ENCODE measurements at regions not wholly inside any gene's neighbourhood (a gene's known extent, or its start where the extent isn't known, plus 50 kb on each side); places are given as distances from the start of the nearest gene placed in this dataset.
"Not testable (repeated sequence)": the region's sequence is repeated elsewhere in the genome, so short reads cannot be mapped to it uniquely, and the experiment has no call there.

GRCh38 chr2:234559609-234560008 is 62.7 kb upstream of the ARL4C start:
- no peak overlapping the region for H3K56ac ChIP-seq (ENCODE audit: low read length)
- no peaks in the 10 kb centered on the region for H3K79me2 ChIP-seq (ENCODE audit: control insufficient read depth, insufficient read depth, low read length)
- H3K9ac ChIP-seq (ENCODE audit: low read length): no peak overlapping the region
- no peak for DNase-seq
- no peak overlapping the region for H2AK5ac ChIP-seq (ENCODE audit: low read length)
- no peaks in the 10 kb centered on the region for H3K27me3 ChIP-seq (ENCODE audit: insufficient read depth, low read length, poor library complexity)
- H3K4me2 ChIP-seq (ENCODE audit: low read length): no peak overlapping the region
- no peak overlapping the region for H2BK5ac ChIP-seq (ENCODE audit: low read length)
- WGBS (ENCODE audit: extremely low coverage, insufficient coverage, low lambda C conversion rate): no CpG with 5 or more reads among the region's 5 CpGs
- no peak overlapping the region for H4K8ac ChIP-seq (ENCODE audit: low read depth, low read length)
- H3K4ac ChIP-seq (ENCODE audit: low read depth, low read length): no peak overlapping the region
- H4K5ac ChIP-seq (ENCODE audit: low read length): no peak overlapping the region
- H3K18ac ChIP-seq (ENCODE audit: low read length): no peak overlapping the region
- no peak overlapping the region for H2BK120ac ChIP-seq (ENCODE audit: low read depth, low read length)
- no peaks in the 10 kb centered on the region for H3K79me1 ChIP-seq (ENCODE audit: low read length)
- H2BK15ac ChIP-seq (replicated peaks; ENCODE audit: low read depth): no peak overlapping the region
- H3K27ac ChIP-seq (ENCODE audit: low read depth, low read length): no peak overlapping the region
- H3K4me1 ChIP-seq (ENCODE audit: control insufficient read depth, low read depth, low read length): no peaks in the 10 kb centered on the region
- no peaks in the 10 kb centered on the region for H3K36me3 ChIP-seq (ENCODE audit: control insufficient read depth, insufficient read depth, low read length)
- no peak overlapping the region for H3K4me3 ChIP-seq (ENCODE audit: low read length)
- H3K23ac ChIP-seq (ENCODE audit: low read length): no peak overlapping the region

GRCh38 chr2:234558642-234559041 is 61.8 kb upstream of the ARL4C start:
- Histone ChIP-seq H3K27ac (ENCODE audit: low read depth, low read length) (no peak overlapping the region), H2BK120ac (ENCODE audit: low read depth, low read length) (no peak overlapping the region), H3K9ac (ENCODE audit: low read length) (no peak overlapping the region), H3K27me3 (ENCODE audit: insufficient read depth, low read length, poor library complexity) (no peaks in the 10 kb centered on the region), H3K79me1 (ENCODE audit: low read length) (no peaks in the 10 kb centered on the region), H3K36me3 (ENCODE audit: control insufficient read depth, insufficient read depth, low read length) (no peaks in the 10 kb centered on the region), H4K5ac (ENCODE audit: low read length) (no peak overlapping the region), H3K23ac (ENCODE audit: low read length) (no peak overlapping the region), H3K18ac (ENCODE audit: low read length) (no peak overlapping the region), H4K8ac (ENCODE audit: low read depth, low read length) (no peak overlapping the region), H2BK5ac (ENCODE audit: low read length) (no peak overlapping the region), H3K4me2 (ENCODE audit: low read length) (no peak overlapping the region), H3K79me2 (ENCODE audit: control insufficient read depth, insufficient read depth, low read length) (no peaks in the 10 kb centered on the region), H2BK15ac (replicated peaks; ENCODE audit: low read depth) (no peak overlapping the region), H3K56ac (ENCODE audit: low read length) (no peak overlapping the region), H3K4ac (ENCODE audit: low read depth, low read length) (no peak overlapping the region), H2AK5ac (ENCODE audit: low read length) (no peak overlapping the region), H3K4me3 (ENCODE audit: low read length) (no peak overlapping the region), H3K4me1 (ENCODE audit: control insufficient read depth, low read depth, low read length) (no peaks in the 10 kb centered on the region)
- DNase-seq: no peak
- no CpG with 5 or more reads among the region's 4 CpGs for WGBS (ENCODE audit: extremely low coverage, insufficient coverage, low lambda C conversion rate)

DNA sequence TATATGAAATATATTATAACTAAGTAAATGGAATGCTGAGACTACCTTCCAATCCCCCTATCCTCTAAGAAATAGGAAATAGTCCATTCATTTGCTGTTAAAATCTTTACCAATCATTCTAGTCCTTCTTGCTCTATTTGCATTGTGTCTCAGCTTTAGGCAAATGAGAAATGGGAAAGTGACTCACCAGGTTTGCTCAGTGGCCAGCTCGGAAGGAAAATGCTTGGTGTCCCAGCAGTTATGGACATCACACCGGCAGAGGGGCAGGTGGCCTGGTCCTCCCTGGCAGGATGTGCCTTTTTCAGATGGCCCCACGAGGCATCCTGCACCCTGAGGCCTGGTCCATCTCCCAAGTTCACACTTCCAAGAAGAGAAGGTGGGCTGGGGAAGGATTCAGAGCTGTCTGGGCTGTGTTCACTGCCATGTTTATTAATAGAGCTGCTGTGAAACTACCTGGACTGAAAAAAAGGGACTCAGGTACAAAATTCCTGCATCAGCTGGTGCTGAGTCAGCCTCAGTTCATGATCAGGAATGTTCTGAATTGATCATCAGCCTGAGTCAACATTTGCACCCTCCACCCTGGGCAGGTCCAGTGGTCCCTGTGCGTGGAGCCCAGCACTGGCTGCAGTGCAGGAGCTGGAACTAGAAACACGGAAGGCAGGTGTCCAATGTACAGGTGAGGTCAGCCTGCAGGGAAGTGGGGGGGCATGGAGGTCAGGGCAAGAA is 60.1 kb upstream of the ARL4C start:
- Histone ChIP-seq H4K8ac (ENCODE audit: low read depth, low read length) (no peak overlapping the region), H3K18ac (ENCODE audit: low read length) (no peak overlapping the region), H3K23ac (ENCODE audit: low read length) (no peak overlapping the region), H3K4me2 (ENCODE audit: low read length) (no peak overlapping the region), H2BK5ac (ENCODE audit: low read length) (no peak overlapping the region), H4K5ac (ENCODE audit: low read length) (no peak overlapping the region), H2BK120ac (ENCODE audit: low read depth, low read length) (no peak overlapping the region), H3K79me2 (ENCODE audit: control insufficient read depth, insufficient read depth, low read length) (no peaks in the 10 kb centered on the region), H3K56ac (ENCODE audit: low read length) (no peak overlapping the region), H3K36me3 (ENCODE audit: control insufficient read depth, insufficient read depth, low read length) (no peaks in the 10 kb centered on the region), H3K4ac (ENCODE audit: low read depth, low read length) (no peak overlapping the region), H3K4me1 (ENCODE audit: control insufficient read depth, low read depth, low read length) (no peaks in the 10 kb centered on the region), H3K79me1 (ENCODE audit: low read length) (no peaks in the 10 kb centered on the region), H3K9ac (ENCODE audit: low read length) (no peak overlapping the region), H3K27me3 (ENCODE audit: insufficient read depth, low read length, poor library complexity) (no peaks in the 10 kb centered on the region), H2AK5ac (ENCODE audit: low read length) (no peak overlapping the region), H2BK15ac (replicated peaks; ENCODE audit: low read depth) (no peak overlapping the region), H3K27ac (ENCODE audit: low read depth, low read length) (no peak overlapping the region), H3K4me3 (ENCODE audit: low read length) (no peak overlapping the region)
- DNase-seq: no peak
- no CpG with 5 or more reads among the region's 5 CpGs for WGBS (ENCODE audit: extremely low coverage, insufficient coverage, low lambda C conversion rate)

DNA sequence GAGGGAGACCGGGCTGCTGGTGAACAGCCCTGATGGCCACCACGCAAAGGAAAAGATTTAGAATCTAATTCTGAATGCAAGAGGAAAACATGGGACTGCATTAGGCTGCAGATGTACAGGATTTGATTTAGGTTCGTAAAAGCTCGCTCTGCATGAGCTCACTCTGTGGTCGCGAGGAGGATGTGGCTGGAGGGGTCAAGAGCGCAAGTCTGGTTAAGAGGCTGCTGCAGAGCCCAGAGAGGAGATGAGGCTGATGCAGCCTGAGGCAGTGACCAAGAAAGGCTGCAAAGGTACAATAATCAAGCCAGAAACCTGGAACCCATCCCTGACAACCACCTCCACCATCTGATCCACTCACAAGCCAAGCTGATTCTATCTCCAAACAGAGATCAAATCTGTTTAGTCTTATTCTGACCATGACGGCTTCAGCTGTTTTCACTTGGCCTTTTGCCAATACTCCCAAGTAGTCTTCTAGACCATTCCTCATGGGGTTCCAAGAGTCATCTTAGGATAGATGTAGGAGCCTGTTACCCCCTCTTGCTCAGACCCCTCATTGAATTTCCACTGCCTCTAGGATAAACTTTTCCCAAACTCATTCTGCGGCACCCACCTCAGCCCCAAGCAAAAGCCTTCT is 58.9 kb upstream of the ARL4C start:
- no peak overlapping the region for H3K4me2 ChIP-seq (ENCODE audit: low read length)
- WGBS (ENCODE audit: extremely low coverage, insufficient coverage, low lambda C conversion rate): no CpG with 5 or more reads among the region's 9 CpGs
- H3K4me1 ChIP-seq (ENCODE audit: control insufficient read depth, low read depth, low read length): no peaks in the 10 kb centered on the region
- H3K79me2 ChIP-seq (ENCODE audit: control insufficient read depth, insufficient read depth, low read length): no peaks in the 10 kb centered on the region
- H3K27ac ChIP-seq (ENCODE audit: low read depth, low read length): no peak overlapping the region
- H2BK5ac ChIP-seq (ENCODE audit: low read length): no peak overlapping the region
- H4K5ac ChIP-seq (ENCODE audit: low read length): no peak overlapping the region
- H2BK120ac ChIP-seq (ENCODE audit: low read depth, low read length): no peak overlapping the region
- H3K18ac ChIP-seq (ENCODE audit: low read length): no peak overlapping the region
- no peaks in the 10 kb centered on the region for H3K27me3 ChIP-seq (ENCODE audit: insufficient read depth, low read length, poor library complexity)
- H2BK15ac ChIP-seq (replicated peaks; ENCODE audit: low read depth): no peak overlapping the region
- H3K4ac ChIP-seq (ENCODE audit: low read depth, low read length): no peak overlapping the region
- no peak overlapping the region for H2AK5ac ChIP-seq (ENCODE audit: low read length)
- no peak overlapping the region for H3K9ac ChIP-seq (ENCODE audit: low read length)
- H3K4me3 ChIP-seq (ENCODE audit: low read length): no peak overlapping the region
- no peak overlapping the region for H3K23ac ChIP-seq (ENCODE audit: low read length)
- H3K36me3 ChIP-seq (ENCODE audit: control insufficient read depth, insufficient read depth, low read length): no peaks in the 10 kb centered on the region
- H4K8ac ChIP-seq (ENCODE audit: low read depth, low read length): no peak overlapping the region
- DNase-seq: no peak
- H3K56ac ChIP-seq (ENCODE audit: low read length): no peak overlapping the region
- H3K79me1 ChIP-seq (ENCODE audit: low read length): no peaks in the 10 kb centered on the region

- H3K4me2 ChIP-seq (ENCODE audit: low read length): no peak overlapping the region
- H3K23ac ChIP-seq (ENCODE audit: low read length): no peak overlapping the region
- no peak overlapping the region for H2BK15ac ChIP-seq (replicated peaks; ENCODE audit: low read depth)
- no peaks in the 10 kb centered on the region for H3K79me2 ChIP-seq (ENCODE audit: control insufficient read depth, insufficient read depth, low read length)
- no peak overlapping the region for H2BK120ac ChIP-seq (ENCODE audit: low read depth, low read length)
- H3K9ac ChIP-seq (ENCODE audit: low read length): no peak overlapping the region
- H3K27ac ChIP-seq (ENCODE audit: low read depth, low read length): no peak overlapping the region
- no peak for DNase-seq
- no peak overlapping the region for H2BK5ac ChIP-seq (ENCODE audit: low read length)
- no peak overlapping the region for H3K4me3 ChIP-seq (ENCODE audit: low read length)
- H3K18ac ChIP-seq (ENCODE audit: low read length): no peak overlapping the region
- H4K5ac ChIP-seq (ENCODE audit: low read length): no peak overlapping the region
- H3K79me1 ChIP-seq (ENCODE audit: low read length): no peaks in the 10 kb centered on the region
- H3K4me1 ChIP-seq (ENCODE audit: control insufficient read depth, low read depth, low read length): no peaks in the 10 kb centered on the region
- no peaks in the 10 kb centered on the region for H3K36me3 ChIP-seq (ENCODE audit: control insufficient read depth, insufficient read depth, low read length)
- no peaks in the 10 kb centered on the region for H3K27me3 ChIP-seq (ENCODE audit: insufficient read depth, low read length, poor library complexity)
- no peak overlapping the region for H3K4ac ChIP-seq (ENCODE audit: low read depth, low read length)
- no peak overlapping the region for H3K56ac ChIP-seq (ENCODE audit: low read length)
- no peak overlapping the region for H4K8ac ChIP-seq (ENCODE audit: low read depth, low read length)
- H2AK5ac ChIP-seq (ENCODE audit: low read length): no peak overlapping the region
Measured at GRCh38 chr2:234555161-234555560, 58.3 kb upstream of the ARL4C start.

- not testable (repeated sequence) for H4K8ac ChIP-seq (ENCODE audit: low read depth, low read length); H3K4me3 ChIP-seq (ENCODE audit: low read length); H3K4me2 ChIP-seq (ENCODE audit: low read length); H3K18ac ChIP-seq (ENCODE audit: low read length); H3K79me2 ChIP-seq (ENCODE audit: control insufficient read depth, insufficient read depth, low read length); H3K4ac ChIP-seq (ENCODE audit: low read depth, low read length); H3K79me1 ChIP-seq (ENCODE audit: low read length); H2AK5ac ChIP-seq (ENCODE audit: low read length); H4K5ac ChIP-seq (ENCODE audit: low read length); H3K9ac ChIP-seq (ENCODE audit: low read length); H3K36me3 ChIP-seq (ENCODE audit: control insufficient read depth, insufficient read depth, low read length); H3K27ac ChIP-seq (ENCODE audit: low read depth, low read length); H3K27me3 ChIP-seq (ENCODE audit: insufficient read depth, low read length, poor library complexity); DNase-seq; H3K23ac ChIP-seq (ENCODE audit: low read length); H2BK5ac ChIP-seq (ENCODE audit: low read length); H3K4me1 ChIP-seq (ENCODE audit: control insufficient read depth, low read depth, low read length); H3K56ac ChIP-seq (ENCODE audit: low read length); H2BK15ac ChIP-seq (replicated peaks; ENCODE audit: low read depth); H2BK120ac ChIP-seq (ENCODE audit: low read depth, low read length)
- WGBS (ENCODE audit: extremely low coverage, insufficient coverage, low lambda C conversion rate): no CpG with 5 or more reads among the region's 15 CpGs
Measured at GRCh38 chr2:234553223-234553622, 56.3 kb upstream of the ARL4C start.

Data from mesendoderm (in vitro differentiated cells).